HG02642 (cell line): ENCODE measurements at regions not wholly inside any gene's neighbourhood (a gene's known extent, or its start where the extent isn't known, plus 50 kb on each side); places are given as distances from the start of the nearest gene placed in this dataset.
"Not testable (repeated sequence)": the region's sequence is repeated elsewhere in the genome, so short reads cannot be mapped to it uniquely, and the experiment has no call there.

ENCODE experiments used
- ATAC-seq: cut with Tn5 transposase; IDR thresholded peaks from one replicate; pipeline ENCODE4 v1.9.1; 2021; ENCODE audit warnings: mild to moderate bottlenecking; ENCODE audit not compliant: unreplicated experiment, poor library complexity

- ATAC-seq: no peak
Measured at GRCh38 chr2:53544871-53545558, 222.6 kb upstream of the CHAC2 start.

DNA sequence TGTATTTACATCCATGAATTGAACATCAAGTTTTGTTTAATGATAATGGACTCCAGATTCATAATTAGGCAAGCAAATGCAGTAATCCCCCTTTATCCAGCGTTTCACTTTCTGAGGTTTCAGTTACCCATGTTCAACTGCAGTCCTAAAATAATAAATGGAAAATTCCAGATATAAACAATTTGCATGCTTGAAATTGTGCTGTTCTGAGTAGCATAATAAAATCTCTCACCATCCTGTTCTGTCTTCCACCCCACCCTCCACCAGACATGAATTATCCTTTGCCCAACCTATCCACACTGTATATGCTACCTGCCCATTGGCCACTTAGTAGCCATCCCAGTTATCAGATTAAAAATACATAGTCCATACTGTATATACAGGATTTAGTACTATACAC lies 224.5 kb upstream of the CHAC2 start:
- ATAC-seq: no peak

- no peak for ATAC-seq
Measured at GRCh38 chr2:53536583-53537361, 230.8 kb upstream of the CHAC2 start.

DNA sequence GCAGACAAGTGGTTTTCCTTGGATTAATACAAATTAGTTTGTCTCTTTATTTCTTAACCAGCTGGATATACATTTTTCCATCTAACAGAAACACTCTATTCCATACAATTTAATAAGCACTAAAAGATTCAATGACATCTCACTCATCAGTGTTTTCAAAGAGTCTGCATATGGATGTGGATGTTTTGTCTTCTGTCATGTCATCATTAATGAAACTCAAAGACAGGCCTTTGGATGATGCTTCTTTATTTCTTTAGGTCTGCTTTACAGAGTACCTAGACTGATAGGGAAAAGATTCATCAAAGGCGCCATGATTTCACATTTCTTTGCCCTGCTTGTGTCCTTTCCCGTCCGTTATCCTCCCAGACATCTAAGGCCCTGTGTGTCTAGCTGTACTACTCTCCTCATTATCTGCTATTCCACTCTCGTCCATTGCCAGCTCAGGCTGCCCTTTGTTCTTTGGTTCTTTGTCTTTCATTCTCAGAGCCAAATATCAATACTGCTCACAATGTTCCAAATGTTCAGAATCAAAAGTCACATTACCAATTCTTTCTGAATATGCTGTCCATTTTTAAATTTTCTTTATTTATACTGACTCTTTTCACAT lies 232.3 kb upstream of the CHAC2 start:
- no peak for ATAC-seq

DNA sequence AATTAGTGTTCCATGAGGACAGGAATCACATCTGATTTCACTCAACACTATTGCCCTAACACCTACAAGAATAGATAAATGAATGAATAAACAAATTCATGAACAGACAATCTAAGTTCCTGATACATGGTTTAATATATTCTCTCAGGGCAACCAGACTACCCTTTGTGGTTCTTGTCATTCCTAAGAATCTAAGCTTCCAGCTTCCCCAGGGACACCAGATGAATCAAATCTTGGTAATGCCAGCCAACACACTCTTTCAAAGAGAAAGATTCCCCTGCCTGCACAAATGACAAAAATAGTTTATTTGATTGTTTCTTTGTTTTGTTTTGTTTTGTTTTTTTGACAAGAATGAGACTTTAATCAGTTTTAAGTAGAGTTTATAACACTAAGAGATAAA lies 237.5 kb upstream of the CHAC2 start:
- ATAC-seq: no peak

- ATAC-seq: no peak
Measured at GRCh38 chr2:53527056-53527455, 240.5 kb upstream of the CHAC2 start.

GRCh38 chr2:53519918-53520841 lies 247.4 kb upstream of the CHAC2 start:
- ATAC-seq: no peak

DNA sequence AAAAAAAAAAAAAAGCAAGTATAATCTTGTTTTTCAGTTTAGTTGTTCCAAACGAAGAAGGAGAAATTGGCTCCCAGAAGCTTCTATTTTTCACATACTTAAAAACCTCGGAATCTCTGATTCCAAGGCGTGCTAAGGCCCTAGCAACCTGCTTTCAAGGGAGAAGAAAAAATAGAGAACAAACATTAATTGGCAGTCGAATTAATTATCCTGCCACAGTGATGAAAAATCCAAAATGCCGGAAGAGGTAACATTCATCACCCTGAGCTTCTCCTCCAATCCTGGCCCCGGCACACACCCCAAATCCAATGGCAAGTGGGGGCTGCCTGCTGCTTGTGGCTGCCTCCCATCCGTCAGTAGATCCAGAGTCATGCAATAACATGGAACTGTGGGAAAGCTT lies 250.2 kb upstream of the CHAC2 start:
- no peak for ATAC-seq

DNA sequence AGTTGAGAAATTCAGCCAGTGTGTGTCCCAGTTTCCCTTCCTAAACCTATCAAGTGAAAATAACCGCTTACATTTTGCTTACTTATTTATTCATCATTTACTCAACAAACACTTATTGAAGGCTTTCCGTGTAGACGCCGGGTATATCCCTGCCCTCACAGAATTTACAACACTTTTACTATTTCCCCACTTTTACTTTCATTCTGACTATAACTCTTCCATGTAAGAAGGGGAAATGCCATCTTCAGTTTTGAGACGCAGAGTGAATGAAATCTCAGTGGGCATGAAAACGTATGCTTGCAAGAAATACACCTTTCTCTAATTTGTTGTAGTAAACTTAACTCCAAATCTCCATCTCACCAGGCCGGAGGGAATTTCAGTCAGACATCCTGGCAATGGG lies 251.0 kb upstream of the CHAC2 start:
- ATAC-seq: no peak

- ATAC-seq: no peak
Measured at GRCh38 chr2:53515435-53516332, 251.9 kb upstream of the CHAC2 start.

DNA sequence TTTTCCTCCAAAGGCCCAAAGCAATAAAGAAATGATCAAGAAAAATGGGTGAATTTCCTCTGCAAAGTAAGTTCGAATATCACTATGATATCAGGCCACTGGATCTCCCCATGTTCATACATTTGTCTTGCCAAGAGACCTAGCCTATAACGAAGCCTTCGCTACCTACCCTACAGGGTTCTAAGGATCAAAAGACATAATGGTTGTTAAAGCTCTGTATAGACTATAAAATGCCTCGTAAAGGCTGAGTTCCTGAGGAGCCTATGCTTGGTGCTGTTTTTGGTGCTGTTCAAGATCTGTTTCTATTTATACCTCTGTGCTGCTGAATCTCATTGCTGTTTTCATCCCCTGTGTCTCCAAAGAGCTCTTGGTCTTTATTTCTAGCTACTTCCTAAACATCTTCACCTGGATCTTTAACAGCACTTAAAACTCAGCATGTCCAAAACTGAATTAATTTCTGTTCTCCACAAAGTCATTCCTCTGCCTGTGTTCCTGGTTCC lies 254.4 kb upstream of the CHAC2 start:
- ATAC-seq: no peak

DNA sequence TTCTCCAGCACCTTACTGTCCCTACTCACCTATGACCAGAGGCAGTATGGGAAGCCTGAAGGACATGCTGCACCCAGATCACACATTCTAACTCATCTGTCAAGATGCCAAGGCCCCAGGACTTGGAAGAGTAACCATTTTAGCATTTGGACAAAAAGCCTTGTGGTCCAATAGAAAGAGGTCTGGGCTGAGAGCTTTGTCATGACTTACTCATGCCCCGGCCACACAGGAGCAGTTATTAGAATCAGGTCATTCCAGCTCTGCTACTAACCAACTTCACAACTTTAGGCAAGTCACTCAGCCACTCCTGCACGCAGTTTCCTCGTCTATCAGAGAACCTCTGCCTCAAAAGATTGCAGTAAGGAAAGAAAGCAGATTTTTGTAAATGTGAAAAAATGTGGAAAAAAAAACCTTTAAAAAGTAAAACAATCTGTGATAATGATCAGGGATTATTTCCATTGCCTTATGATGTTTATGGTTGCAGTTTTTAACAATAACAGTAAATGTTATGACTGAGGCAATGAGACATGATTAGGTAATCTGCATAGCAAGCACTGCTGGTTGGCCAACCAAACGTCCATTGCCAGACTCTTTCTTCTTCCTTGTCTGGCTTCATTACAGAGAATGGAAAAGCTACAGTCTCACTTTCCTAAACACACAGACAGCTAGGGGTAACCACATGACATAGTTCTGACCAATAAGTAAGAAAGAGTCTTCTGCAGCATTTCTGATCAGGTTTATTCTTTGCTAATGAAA lies 255.4 kb upstream of the CHAC2 start:
- ATAC-seq: no peak

- ATAC-seq: no peak
Measured at GRCh38 chr2:53511549-53511948, 256.1 kb upstream of the CHAC2 start.

GRCh38 chr2:53510401-53510800 lies 257.2 kb upstream of the CHAC2 start:
- ATAC-seq: no peak

- ATAC-seq: no peak
Measured at GRCh38 chr2:53509831-53510388, 257.7 kb upstream of the CHAC2 start.

DNA sequence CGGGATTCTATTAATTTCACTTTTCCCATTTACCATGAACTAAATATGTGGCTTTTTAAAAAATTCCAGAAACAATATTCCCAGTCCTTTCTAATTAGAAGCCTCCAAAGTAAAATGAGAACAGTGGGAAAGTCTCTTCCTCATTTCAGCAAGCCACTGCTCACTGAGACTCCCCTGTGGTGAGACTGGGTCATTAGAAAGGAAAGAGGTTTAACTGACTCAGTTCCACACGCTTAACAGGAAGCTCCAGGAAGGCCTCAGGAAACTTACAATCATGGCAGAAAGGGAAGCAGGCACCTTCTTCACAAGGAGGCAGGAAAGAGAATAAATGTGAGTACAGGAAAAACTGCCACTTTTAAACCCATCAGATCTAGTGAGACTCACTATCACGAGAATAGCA lies 258.9 kb upstream of the CHAC2 start:
- ATAC-seq: no peak

- ATAC-seq: not testable (repeated sequence)
Measured at GRCh38 chr2:53507070-53507469, 260.5 kb upstream of the CHAC2 start.

GRCh38 chr2:53505826-53506225 lies 261.8 kb upstream of the CHAC2 start:
- no peak for ATAC-seq
